Endothelial cell of umbilical vein (primary cell): ENCODE measurements at regions not wholly inside any gene's neighbourhood (a gene's known extent, or its start where the extent isn't known, plus 50 kb on each side); places are given as distances from the start of the nearest gene placed in this dataset.

Experiments
- BruUV-seq: library from RNA; stranded (reverse); fragments of 400-500 nt; replicated peaks from 2 replicates; lab custom pipeline; 2021; lab: Mats Ljungman, UMichigan
- CTCF ChIA-PET: fragments of 300-600, 350-600 bp; sonication (Branson Sonifier 250); formaldehyde crosslinking; loops from one replicate; lab custom pipeline; 2021; ENCODE audit warnings: antibody characterized with exemption, inconsistent platforms; lab: Charles Lee
- POLR2A ChIA-PET: fragments of 300-600, 350-600 bp; sonication (Branson Sonifier 250); formaldehyde crosslinking; loops from one replicate; lab custom pipeline; 2021; ENCODE audit warnings: antibody characterized with exemption, inconsistent platforms; lab: Charles Lee
- DNase-seq: peaks from one replicate; pipeline ENCODE4 v3.0.0-alpha.2; 2011; ENCODE audit warnings: low read depth, low spot score
- FAIRE-seq: peaks from 2 replicates; lab custom pipeline; 2011; peaks lifted over from hg19 to GRCh38; lab: Jason Lieb, UNC
- H2AFZ ChIP-seq: 2 replicates; pipeline ENCODE4 v1.6.0; 2012; ENCODE audit warnings: low read depth, low read length, control low read depth, inconsistent platforms
- H3K27ac ChIP-seq: 2 replicates; pipeline ENCODE4 v1.5.1; 2011; ENCODE audit warnings: low read depth, mild to moderate bottlenecking, control low read depth, low read length, moderate library complexity; ENCODE audit not compliant: insufficient read depth
- H3K27me3 ChIP-seq, 2 experiments: 2 replicates each; pipeline versions ENCODE4 v1.6.0 to v1.6.1; 2011; ENCODE audit warnings: low read length in 2 of 2, mixed read lengths in 1 of 2; ENCODE audit not compliant: control insufficient read depth in 2 of 2, insufficient read depth in 2 of 2
- H3K36me3 ChIP-seq, 2 experiments: 2 replicates in 1 of 2; 3 replicates in 1 of 2; pipeline ENCODE4 v1.5.1; 2011; ENCODE audit warnings: low read length in 2 of 2, mild to moderate bottlenecking in 1 of 2, moderate library complexity in 1 of 2; ENCODE audit not compliant: control insufficient read depth in 2 of 2, insufficient read depth in 2 of 2; ENCODE audit errors: extremely low read depth in 1 of 2
- H3K4me1 ChIP-seq: 3 replicates; pipeline ENCODE4 v1.5.1; 2011; ENCODE audit warnings: mild to moderate bottlenecking, low read length; ENCODE audit not compliant: control insufficient read depth, insufficient read depth; ENCODE audit errors: extremely low read depth
- H3K4me2 ChIP-seq: 2 replicates; pipeline ENCODE4 v1.6.1; 2011; ENCODE audit warnings: low read length, control low read depth, mixed read lengths; ENCODE audit not compliant: insufficient read depth
- H3K4me3 ChIP-seq, 3 experiments: fragments of 200-600 bp in 1 of 3; sonication (generic), shearing (Covaris generic) in 1 of 3; replicated peaks in 1 of 3; 2 replicates each; pipeline ENCODE4 v1.5.1; 2011 to 2016; ENCODE audit warnings: control low read depth in 3 of 3, low read length in 3 of 3, mild to moderate bottlenecking in 2 of 3, inconsistent platforms in 1 of 3, low read depth in 1 of 3, moderate library complexity in 1 of 3; ENCODE audit not compliant: insufficient read depth in 1 of 3
- H3K79me2 ChIP-seq: 2 replicates; pipeline ENCODE4 v1.6.0; 2012; ENCODE audit warnings: low read length, inconsistent platforms; ENCODE audit not compliant: control insufficient read depth, insufficient read depth
- H3K9ac ChIP-seq: replicated peaks from 2 replicates; pipeline ENCODE3; 2011; ENCODE audit warnings: low read length, control low read depth; ENCODE audit not compliant: insufficient read depth; ENCODE audit errors: extremely low read depth
- H3K9me1 ChIP-seq: replicated peaks from 3 replicates; pipeline ENCODE4 v1.6.0; 2011; ENCODE audit warnings: mild to moderate bottlenecking, low read length; ENCODE audit not compliant: control insufficient read depth, insufficient read depth; ENCODE audit errors: extremely low read depth
- H3K9me3 ChIP-seq: replicated peaks from 2 replicates; pipeline ENCODE4 v1.5.1; 2012; ENCODE audit warnings: low read length, inconsistent platforms; ENCODE audit not compliant: control insufficient read depth, insufficient read depth
- H4K20me1 ChIP-seq: replicated peaks from 2 replicates; pipeline ENCODE3; 2011; ENCODE audit warnings: mild to moderate bottlenecking, low read length; ENCODE audit not compliant: control insufficient read depth, insufficient read depth; ENCODE audit errors: extremely low read depth
- CTCF ChIP-seq, 2 donors: IDR thresholded peaks; 1 replicate in 1 of 2; 2 replicates in 1 of 2; pipeline ENCODE4 v1.5.1; 2011; ENCODE audit warnings: low read length in 2 of 2, mild to moderate bottlenecking in 2 of 2, moderate library complexity in 2 of 2, control low read depth in 1 of 2, inconsistent platforms in 1 of 2, low read depth in 1 of 2; ENCODE audit not compliant: insufficient read depth in 1 of 2; ENCODE audit errors: extremely low read depth in 1 of 2
- EZH2 ChIP-seq: IDR thresholded peaks from 2 replicates; pipeline ENCODE4 v1.6.1; 2012; ENCODE audit warnings: borderline replicate concordance, low read depth, mild to moderate bottlenecking, moderate library complexity, low read length, inconsistent platforms; ENCODE audit not compliant: severe bottlenecking
- FOS ChIP-seq: IDR thresholded peaks from 2 replicates; pipeline ENCODE4 v1.6.1; 2011; ENCODE audit warnings: mild to moderate bottlenecking, low read length, moderate library complexity, borderline replicate concordance; ENCODE audit not compliant: insufficient read depth
- JUN ChIP-seq: IDR thresholded peaks from 2 replicates; pipeline ENCODE4 v1.6.1; 2011; ENCODE audit warnings: borderline replicate concordance, low read depth; ENCODE audit not compliant: insufficient read length, insufficient read depth
- MAX ChIP-seq: IDR thresholded peaks from 2 replicates; pipeline ENCODE4 v1.6.1; 2011; ENCODE audit not compliant: insufficient read depth, insufficient read length
- MYC ChIP-seq: IDR thresholded peaks from one replicate; pipeline ENCODE4 v1.6.1; 2011; ENCODE audit warnings: mild to moderate bottlenecking, low read depth, low read length
- POLR2A ChIP-seq: IDR thresholded peaks from 2 replicates; pipeline ENCODE4 v1.6.1; 2012; ENCODE audit warnings: low read depth, mild to moderate bottlenecking, control low read depth, low read length
- POLR2AphosphoS5 ChIP-seq: IDR thresholded peaks from 2 replicates; pipeline ENCODE4 v1.6.1; 2012; ENCODE audit warnings: low read depth, mild to moderate bottlenecking, control low read depth, low read length, moderate library complexity; ENCODE audit not compliant: insufficient read depth
- dilution Hi-C: fragments of 300-500 bp; cut with MboI; formaldehyde crosslinking; loops from one replicate; pipeline ENCODE4 v1.15.0; 2019; ENCODE audit warnings: low sequenced_read_pairs; ENCODE audit not compliant: extremely low pct_ligation_motif_present
- intact Hi-C: fragments of 100-400 bp; cut with micrococcal nuclease; formaldehyde crosslinking; loops from one replicate; pipeline ENCODE4 v1.10.0; 2022

- H3K9ac ChIP-seq: no peak overlapping the region
- no peak overlapping the region for H3K27ac ChIP-seq
- FAIRE-seq (no peak), DNase-seq (no peak)
- no peaks in the 10 kb centered on the region for H3K36me3 ChIP-seq
- no peak overlapping the region for H3K4me2 ChIP-seq
- no peaks in the 10 kb centered on the region for H3K9me3 ChIP-seq
- BruUV-seq: no TSS peak
- H2AFZ ChIP-seq: no peak overlapping the region
- H3K9me1 ChIP-seq: no peaks in the 10 kb centered on the region
- no peaks in the 10 kb centered on the region for H3K27me3 ChIP-seq
- peaks cover 15% of the 10 kb centered on the region for H3K4me1 ChIP-seq
- intact Hi-C loops: no loop called here
- ChIA-PET CTCF (interaction anchor here (1.0 to 1.1 kb wide), 3 partner anchors 9 to 23 kb away, joined by 3 read pairs; no protein-coding TSS in a partner anchor), POLR2A (no interaction called here)
- TF ChIP-seq EZH2: no peak
- no peak for TF ChIP-seq CTCF (IDR thresholded peaks at IDR 0.05; ENCODE audit: extremely low read depth in 1 of 2, insufficient read depth in 1 of 2, low read depth in 1 of 2, low read length in 2 of 2)
- TF ChIP-seq JUN: no peak
- no peak overlapping the region for H3K4me3 ChIP-seq
- H4K20me1 ChIP-seq: no peaks in the 10 kb centered on the region
- no peaks in the 10 kb centered on the region for H3K79me2 ChIP-seq
- dilution Hi-C loops: no loop called here
These were observed 58.1 kb upstream of the CCDC190 start for GRCh38 chr1:162919034-162919433.

- TF ChIP-seq POLR2A (no peak), MYC (no peak), MAX (no peak), JUN (no peak), POLR2AphosphoS5 (no peak), CTCF (IDR thresholded peaks at IDR 0.05; ENCODE audit: extremely low read depth in 1 of 2, insufficient read depth in 1 of 2, low read depth in 1 of 2, low read length in 2 of 2) (no peak), FOS (no peak), EZH2 (no peak)
- Histone ChIP-seq H3K36me3 (no peaks in the 10 kb centered on the region), H3K4me2 (no peak overlapping the region), H3K79me2 (no peaks in the 10 kb centered on the region), H2AFZ (no peak overlapping the region), H4K20me1 (no peaks in the 10 kb centered on the region), H3K9ac (no peak overlapping the region), H3K4me3 (no peak overlapping the region), H3K9me3 (no peaks in the 10 kb centered on the region), H3K27me3 (no peaks in the 10 kb centered on the region), H3K9me1 (no peaks in the 10 kb centered on the region), H3K27ac (no peak overlapping the region), H3K4me1 (peaks cover 15% of the 10 kb centered on the region)
- DNase-seq (no peak), FAIRE-seq (no peak)
- ChIA-PET CTCF (interaction anchor here (1.0 to 1.1 kb wide), 3 partner anchors 8 to 23 kb away, joined by 3 read pairs; no protein-coding TSS in a partner anchor), POLR2A (no interaction called here)
- BruUV-seq: no TSS peak
- dilution Hi-C loops: no loop called here
- intact Hi-C loops: no loop called here
These were observed 57.3 kb upstream of the CCDC190 start for GRCh38 chr1:162918151-162918754.
